HEK293 (cell line): ENCODE measurements at regions not wholly inside any gene's neighbourhood (a gene's known extent, or its start where the extent isn't known, plus 50 kb on each side); places are given as distances from the start of the nearest gene placed in this dataset.

ENCODE experiments used
- CTCF ChIA-PET: fragments of 350-600 bp; formaldehyde crosslinking; extraction: SDS; loops from one replicate; lab custom pipeline; 2021; ENCODE audit warnings: antibody characterized with exemption; lab: Yijun Ruan, JAX
- POLR2A ChIA-PET: fragments of 300-600 bp; formaldehyde crosslinking; extraction: SDS; loops from one replicate; lab custom pipeline; 2020; ENCODE audit warnings: antibody characterized with exemption, inconsistent platforms; lab: Yijun Ruan, JAX
- H3K27ac ChIP-seq: fragments of 200-500 bp; sonication (Bioruptor generic); 2 replicates; pipeline ENCODE4 v1.5.1; 2014; ENCODE audit warnings: low read depth, low read length, control low read depth, inconsistent platforms; ENCODE audit errors: extremely low read depth
- H3K36me3 ChIP-seq, 2 experiments: fragments of 200-500 bp in 1 of 2; sonication (Bioruptor generic) in 1 of 2; 1 replicate in 1 of 2; 2 replicates in 1 of 2; pipeline ENCODE4 v1.5.1; 2014 to 2017; ENCODE audit warnings: inconsistent platforms in 2 of 2, low read length in 2 of 2; ENCODE audit not compliant: control insufficient read depth in 2 of 2, insufficient read depth in 1 of 2
- H3K4me1 ChIP-seq: fragments of 200-500 bp; sonication (Bioruptor generic); 2 replicates; pipeline ENCODE4 v1.5.1; 2014; ENCODE audit warnings: mild to moderate bottlenecking, low read length, inconsistent platforms; ENCODE audit not compliant: control insufficient read depth, insufficient read depth
- H3K4me3 ChIP-seq: 2 replicates; pipeline ENCODE4 v1.5.1; 2011; ENCODE audit warnings: low read depth, mild to moderate bottlenecking, control low read depth, low read length, moderate library complexity
- H3K9me3 ChIP-seq: fragments of 200-500 bp; sonication (Bioruptor generic); 2 replicates; pipeline ENCODE4 v1.5.1; 2014; ENCODE audit warnings: low read depth, low read length, inconsistent platforms; ENCODE audit not compliant: control insufficient read depth, insufficient read depth
- EGR2 ChIP-seq: fragments of 450-650 bp; formaldehyde crosslinking; IDR thresholded peaks from 2 replicates; pipeline ENCODE4 v1.5.1; 2016; ENCODE audit warnings: low read depth, missing biosample characterization, missing genetic modification characterization
- GLIS1 ChIP-seq: fragments of 450-650 bp; formaldehyde crosslinking; IDR thresholded peaks from 2 replicates; pipeline ENCODE4 v1.5.1; 2016; ENCODE audit warnings: missing biosample characterization, missing genetic modification characterization
- IKZF3 ChIP-seq: fragments of 450-650 bp; IDR thresholded peaks from 2 replicates; pipeline ENCODE4 v1.5.0; 2018; ENCODE audit warnings: missing biosample characterization, mild to moderate bottlenecking, missing genetic modification characterization, moderate library complexity
- MYNN ChIP-seq: fragments of 450-650 bp; formaldehyde crosslinking; IDR thresholded peaks from 2 replicates; pipeline ENCODE4 v1.5.1; 2016; ENCODE audit warnings: missing biosample characterization, missing genetic modification characterization, borderline replicate concordance
- SALL2 ChIP-seq: fragments of 450-650 bp; formaldehyde crosslinking; IDR thresholded peaks from 2 replicates; pipeline ENCODE4 v1.5.0; 2017; ENCODE audit warnings: missing biosample characterization, mild to moderate bottlenecking, missing genetic modification characterization, borderline replicate concordance
- ZFP69B ChIP-seq: fragments of 450-650 bp; formaldehyde crosslinking; IDR thresholded peaks from 2 replicates; pipeline ENCODE4 v1.5.1; 2016; ENCODE audit warnings: missing biosample characterization, missing genetic modification characterization
- ZNF121 ChIP-seq: fragments of 450-650 bp; formaldehyde crosslinking; IDR thresholded peaks from 2 replicates; pipeline ENCODE4 v1.5.1; 2016; ENCODE audit warnings: missing biosample characterization, missing genetic modification characterization
- ZNF133 ChIP-seq: fragments of 450-650 bp; formaldehyde crosslinking; IDR thresholded peaks from 2 replicates; pipeline ENCODE4 v1.5.1; 2016; ENCODE audit warnings: missing biosample characterization, missing genetic modification characterization
- ZNF202 ChIP-seq: fragments of 450-650 bp; formaldehyde crosslinking; IDR thresholded peaks from 2 replicates; pipeline ENCODE4 v1.5.1; 2016; ENCODE audit warnings: missing biosample characterization, missing genetic modification characterization, borderline replicate concordance
- ZNF433 ChIP-seq: fragments of 450-650 bp; formaldehyde crosslinking; IDR thresholded peaks from 2 replicates; pipeline ENCODE4 v1.5.1; 2016; ENCODE audit warnings: missing biosample characterization, missing genetic modification characterization, low read depth
- ZNF530 ChIP-seq: fragments of 450-650 bp; formaldehyde crosslinking; IDR thresholded peaks from 2 replicates; pipeline ENCODE4 v1.5.1; 2016; ENCODE audit warnings: low read depth, missing biosample characterization, missing genetic modification characterization
- ZNF768 ChIP-seq: fragments of 450-650 bp; formaldehyde crosslinking; IDR thresholded peaks from 2 replicates; pipeline ENCODE4 v1.5.1; 2018; ENCODE audit warnings: missing biosample characterization, mild to moderate bottlenecking, missing genetic modification characterization
- ZSCAN16 ChIP-seq: fragments of 450-650 bp; formaldehyde crosslinking; IDR thresholded peaks from 2 replicates; pipeline ENCODE4 v1.5.1; 2016; ENCODE audit warnings: missing biosample characterization, missing genetic modification characterization
- TF ChIP-seq, protein P1 (sequence below): fragments of 450-650 bp; formaldehyde crosslinking; IDR thresholded peaks from 2 replicates; pipeline ENCODE4; 2016; ENCODE audit warnings: missing biosample characterization, missing genetic modification characterization
- TF ChIP-seq, protein P2 (sequence below): fragments of 450-650 bp; formaldehyde crosslinking; IDR thresholded peaks from 2 replicates; pipeline ENCODE4 v1.5.1; 2016; ENCODE audit warnings: missing biosample characterization, missing genetic modification characterization, low read depth
- TF ChIP-seq, protein P3 (sequence below): fragments of 450-650 bp; formaldehyde crosslinking; IDR thresholded peaks from 2 replicates; pipeline ENCODE4 v1.5.1; 2017; ENCODE audit warnings: missing biosample characterization, missing genetic modification characterization
- TF ChIP-seq, protein P4 (sequence below): fragments of 450-650 bp; formaldehyde crosslinking; IDR thresholded peaks from 2 replicates; pipeline ENCODE4 v1.5.1; 2016; ENCODE audit warnings: missing biosample characterization, missing genetic modification characterization
- TF ChIP-seq, protein P5 (sequence below): fragments of 450-650 bp; formaldehyde crosslinking; IDR thresholded peaks from 2 replicates; pipeline ENCODE4 v1.5.1; 2016; ENCODE audit warnings: missing biosample characterization, missing genetic modification characterization
- TF ChIP-seq, protein P6 (sequence below): fragments of 450-650 bp; formaldehyde crosslinking; IDR thresholded peaks from 2 replicates; pipeline ENCODE4 v1.5.1; 2016; ENCODE audit warnings: missing biosample characterization, missing genetic modification characterization

DNA sequence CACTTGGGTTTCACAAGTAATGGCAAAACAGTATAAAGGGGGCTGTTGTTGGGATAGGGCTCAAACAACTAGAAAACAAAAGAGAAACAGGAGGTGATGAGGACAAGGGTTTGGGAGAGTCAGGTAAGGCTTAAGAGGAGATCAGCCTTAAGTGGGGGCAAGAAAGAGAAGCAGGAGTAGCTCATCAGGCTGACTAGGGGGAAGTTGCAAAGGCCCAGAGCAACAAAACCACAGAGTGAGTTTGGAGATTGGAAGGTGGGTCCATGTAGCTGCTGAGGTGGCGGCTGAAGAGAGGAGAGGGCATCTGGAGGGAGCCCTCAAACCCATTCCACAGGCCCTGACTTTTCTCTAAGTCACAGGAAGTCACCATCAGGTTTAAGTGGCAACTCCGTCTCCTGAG lies 126.0 kb downstream of the MREG start (continued):
- TF ChIP-seq, protein P1, sequence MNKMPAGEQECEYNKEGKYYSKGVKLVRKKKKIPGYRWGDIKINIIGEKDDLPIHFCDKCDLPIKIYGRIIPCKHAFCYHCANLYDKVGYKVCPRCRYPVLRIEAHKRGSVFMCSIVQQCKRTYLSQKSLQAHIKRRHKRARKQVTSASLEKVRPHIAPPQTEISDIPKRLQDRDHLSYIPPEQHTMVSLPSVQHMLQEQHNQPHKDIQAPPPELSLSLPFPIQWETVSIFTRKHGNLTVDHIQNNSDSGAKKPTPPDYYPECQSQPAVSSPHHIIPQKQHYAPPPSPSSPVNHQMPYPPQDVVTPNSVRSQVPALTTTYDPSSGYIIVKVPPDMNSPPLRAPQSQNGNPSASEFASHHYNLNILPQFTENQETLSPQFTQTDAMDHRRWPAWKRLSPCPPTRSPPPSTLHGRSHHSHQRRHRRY, result no peak

DNA sequence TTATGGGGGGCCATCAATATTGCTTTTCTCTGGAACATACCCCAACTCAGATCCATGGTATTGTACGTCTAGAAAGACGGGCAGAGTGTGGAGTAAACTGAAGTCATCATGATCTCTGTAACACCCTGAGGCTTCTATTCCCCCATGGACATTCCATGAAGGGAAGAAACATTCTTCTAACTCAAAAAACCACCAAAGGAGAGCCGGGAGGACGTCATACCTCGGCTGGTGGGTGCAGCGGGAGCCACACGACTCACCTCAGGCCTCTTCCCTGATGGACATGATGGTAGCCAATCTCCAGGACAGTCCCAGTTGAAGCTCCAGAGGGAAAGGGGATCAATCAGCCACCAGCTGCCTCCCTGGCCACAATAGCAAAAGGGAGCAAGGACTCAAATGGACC lies 127.3 kb downstream of the MREG start:
- Histone ChIP-seq H3K27ac (no peak overlapping the region), H3K36me3 (no peaks in the 10 kb centered on the region), H3K4me3 (no peak overlapping the region), H3K4me1 (no peaks in the 10 kb centered on the region), H3K9me3 (no peaks in the 10 kb centered on the region)
- TF ChIP-seq ZFP69B (tag by site-specific recombination) (no peak), ZNF768 (tag by site-specific recombination) (no peak), MYNN (tag by site-specific recombination) (no peak), ZNF121 (tag by site-specific recombination) (no peak), EGR2 (tag by site-specific recombination) (no peak), GLIS1 (no peak), IKZF3 (tag by site-specific recombination) (no peak), SALL2 (tag by site-specific recombination) (no peak), ZNF530 (tag by site-specific recombination) (no peak), ZNF133 (tag by site-specific recombination) (no peak), ZNF202 (tag by site-specific recombination) (no peak)
- TF ChIP-seq, protein P2, sequence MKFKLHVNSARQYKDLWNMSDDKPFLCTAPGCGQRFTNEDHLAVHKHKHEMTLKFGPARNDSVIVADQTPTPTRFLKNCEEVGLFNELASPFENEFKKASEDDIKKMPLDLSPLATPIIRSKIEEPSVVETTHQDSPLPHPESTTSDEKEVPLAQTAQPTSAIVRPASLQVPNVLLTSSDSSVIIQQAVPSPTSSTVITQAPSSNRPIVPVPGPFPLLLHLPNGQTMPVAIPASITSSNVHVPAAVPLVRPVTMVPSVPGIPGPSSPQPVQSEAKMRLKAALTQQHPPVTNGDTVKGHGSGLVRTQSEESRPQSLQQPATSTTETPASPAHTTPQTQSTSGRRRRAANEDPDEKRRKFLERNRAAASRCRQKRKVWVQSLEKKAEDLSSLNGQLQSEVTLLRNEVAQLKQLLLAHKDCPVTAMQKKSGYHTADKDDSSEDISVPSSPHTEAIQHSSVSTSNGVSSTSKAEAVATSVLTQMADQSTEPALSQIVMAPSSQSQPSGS (tag by site-specific recombination), result no peak
- TF ChIP-seq, protein P3, sequence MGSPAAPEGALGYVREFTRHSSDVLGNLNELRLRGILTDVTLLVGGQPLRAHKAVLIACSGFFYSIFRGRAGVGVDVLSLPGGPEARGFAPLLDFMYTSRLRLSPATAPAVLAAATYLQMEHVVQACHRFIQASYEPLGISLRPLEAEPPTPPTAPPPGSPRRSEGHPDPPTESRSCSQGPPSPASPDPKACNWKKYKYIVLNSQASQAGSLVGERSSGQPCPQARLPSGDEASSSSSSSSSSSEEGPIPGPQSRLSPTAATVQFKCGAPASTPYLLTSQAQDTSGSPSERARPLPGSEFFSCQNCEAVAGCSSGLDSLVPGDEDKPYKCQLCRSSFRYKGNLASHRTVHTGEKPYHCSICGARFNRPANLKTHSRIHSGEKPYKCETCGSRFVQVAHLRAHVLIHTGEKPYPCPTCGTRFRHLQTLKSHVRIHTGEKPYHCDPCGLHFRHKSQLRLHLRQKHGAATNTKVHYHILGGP (tag by site-specific recombination), result no peak
- TF ChIP-seq, protein P4, sequence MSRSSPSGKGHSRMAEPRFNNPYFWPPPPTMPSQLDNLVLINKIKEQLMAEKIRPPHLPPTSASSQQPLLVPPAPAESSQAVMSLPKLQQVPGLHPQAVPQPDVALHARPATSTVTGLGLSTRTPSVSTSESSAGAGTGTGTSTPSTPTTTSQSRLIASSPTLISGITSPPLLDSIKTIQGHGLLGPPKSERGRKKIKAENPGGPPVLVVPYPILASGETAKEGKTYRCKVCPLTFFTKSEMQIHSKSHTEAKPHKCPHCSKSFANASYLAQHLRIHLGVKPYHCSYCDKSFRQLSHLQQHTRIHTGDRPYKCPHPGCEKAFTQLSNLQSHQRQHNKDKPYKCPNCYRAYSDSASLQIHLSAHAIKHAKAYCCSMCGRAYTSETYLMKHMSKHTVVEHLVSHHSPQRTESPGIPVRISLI (tag by site-specific recombination), result no peak
- ChIA-PET CTCF (interaction anchor here (0.8 kb wide), 1 partner anchor 14 kb away, joined by 3 read pairs; no protein-coding TSS in a partner anchor), POLR2A (no interaction called here)

DNA sequence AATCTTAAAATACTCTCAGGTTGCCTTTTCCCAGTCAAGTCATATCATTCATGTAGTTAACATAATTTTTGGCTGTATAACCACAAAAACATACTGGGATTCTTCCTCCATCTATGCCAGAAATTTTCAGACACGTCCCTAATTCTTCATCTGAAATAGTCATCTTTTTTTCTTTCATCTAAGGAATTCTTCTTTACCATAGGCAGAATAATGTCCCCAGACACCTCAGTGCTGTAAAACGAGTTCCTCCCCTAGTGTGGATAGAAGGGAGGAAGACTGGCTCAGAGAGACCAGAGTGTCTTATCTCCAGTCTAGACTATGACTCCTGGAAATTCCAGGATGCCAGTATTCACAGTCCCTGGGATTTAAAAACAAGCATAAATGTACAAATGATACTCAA lies 127.8 kb downstream of the MREG start:
- H3K4me3 ChIP-seq, result no peak overlapping the region
- TF ChIP-seq, protein P5, sequence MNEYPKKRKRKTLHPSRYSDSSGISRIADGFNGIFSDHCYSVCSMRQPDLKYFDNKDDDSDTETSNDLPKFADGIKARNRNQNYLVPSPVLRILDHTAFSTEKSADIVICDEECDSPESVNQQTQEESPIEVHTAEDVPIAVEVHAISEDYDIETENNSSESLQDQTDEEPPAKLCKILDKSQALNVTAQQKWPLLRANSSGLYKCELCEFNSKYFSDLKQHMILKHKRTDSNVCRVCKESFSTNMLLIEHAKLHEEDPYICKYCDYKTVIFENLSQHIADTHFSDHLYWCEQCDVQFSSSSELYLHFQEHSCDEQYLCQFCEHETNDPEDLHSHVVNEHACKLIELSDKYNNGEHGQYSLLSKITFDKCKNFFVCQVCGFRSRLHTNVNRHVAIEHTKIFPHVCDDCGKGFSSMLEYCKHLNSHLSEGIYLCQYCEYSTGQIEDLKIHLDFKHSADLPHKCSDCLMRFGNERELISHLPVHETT (tag by site-specific recombination), result no peak
- TF ChIP-seq, protein P6, sequence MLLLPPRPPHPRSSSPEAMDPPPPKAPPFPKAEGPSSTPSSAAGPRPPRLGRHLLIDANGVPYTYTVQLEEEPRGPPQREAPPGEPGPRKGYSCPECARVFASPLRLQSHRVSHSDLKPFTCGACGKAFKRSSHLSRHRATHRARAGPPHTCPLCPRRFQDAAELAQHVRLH, result no peak
- TF ChIP-seq ZSCAN16 (tag by site-specific recombination) (no peak), ZNF433 (tag by site-specific recombination) (no peak), MYNN (tag by site-specific recombination) (no peak)
- no peaks in the 10 kb centered on the region for H3K4me1 ChIP-seq
- H3K36me3 ChIP-seq, result no peaks in the 10 kb centered on the region
- POLR2A ChIA-PET, result no interaction called here
- no peaks in the 10 kb centered on the region for H3K9me3 ChIP-seq
- CTCF ChIA-PET, result no interaction called here
- no peak overlapping the region for H3K27ac ChIP-seq
